Neural cell (in vitro differentiated cells): ENCODE measurements at regions not wholly inside any gene's neighbourhood (a gene's known extent, or its start where the extent isn't known, plus 50 kb on each side); places are given as distances from the start of the nearest gene placed in this dataset.

Source experiments
- H2AFZ ChIP-seq: fragments of 200-600, 300-800 bp; sonication (generic), shearing (Covaris generic); 2 replicates; pipeline ENCODE4 v1.6.0; 2014; ENCODE audit warnings: low read depth, mild to moderate bottlenecking, antibody characterized with exemption, low read length, moderate library complexity
- H3F3A ChIP-seq: fragments of 200-600 bp; shearing (Covaris generic); 2 replicates; pipeline ENCODE4 v1.6.1; 2016; ENCODE audit warnings: mild to moderate bottlenecking, moderate library complexity, mixed read lengths, antibody characterized with exemption, low read length; ENCODE audit not compliant: insufficient read depth, poor library complexity, severe bottlenecking
- H3K27ac ChIP-seq: fragments of 200-600, 300-800 bp; sonication (generic), shearing (Covaris generic); 2 replicates; pipeline ENCODE4 v1.5.1; 2014; ENCODE audit warnings: mild to moderate bottlenecking, low read length, moderate library complexity
- H3K27me3 ChIP-seq: fragments of 300-800, 200-600 bp; sonication (generic), shearing (Covaris generic); 2 replicates; pipeline ENCODE4 v1.6.0; 2014; ENCODE audit warnings: mild to moderate bottlenecking, low read depth, low read length, moderate library complexity; ENCODE audit not compliant: insufficient read depth
- H3K36me3 ChIP-seq: fragments of 300-800, 200-600 bp; sonication (generic), shearing (Covaris generic); 2 replicates; pipeline ENCODE4 v1.5.1; 2014; ENCODE audit warnings: mild to moderate bottlenecking, antibody characterized with exemption, low read length, moderate library complexity; ENCODE audit not compliant: insufficient read depth
- H3K4me2 ChIP-seq: fragments of 300-800, 200-600 bp; sonication (generic), shearing (Covaris generic); 2 replicates; pipeline ENCODE4 v1.6.0; 2014; ENCODE audit warnings: mild to moderate bottlenecking, low read length
- H3K4me3 ChIP-seq: fragments of 300-800, 200-600 bp; sonication (generic), shearing (Covaris generic); 2 replicates; pipeline ENCODE4 v1.5.1; 2014; ENCODE audit warnings: mild to moderate bottlenecking, low read length, moderate library complexity
- H3K79me2 ChIP-seq: fragments of 200-600 bp; shearing (Covaris generic); replicated peaks from 2 replicates; pipeline ENCODE4 v1.6.0; 2014; ENCODE audit warnings: mild to moderate bottlenecking, low read length, moderate library complexity; ENCODE audit not compliant: insufficient read depth
- H3K9ac ChIP-seq: fragments of 300-800, 200-600 bp; sonication (generic), shearing (Covaris generic); 2 replicates; pipeline ENCODE4 v1.6.1; 2016; ENCODE audit warnings: mild to moderate bottlenecking, low read length, mixed read lengths
- H3K9me2 ChIP-seq: fragments of 200-600 bp; shearing (Covaris generic); 2 replicates; pipeline ENCODE4 v1.6.1; 2016; ENCODE audit warnings: mild to moderate bottlenecking, low read length, mixed read lengths; ENCODE audit not compliant: insufficient read depth
- H3K9me3 ChIP-seq: fragments of 200-600, 300-800 bp; sonication (generic), shearing (Covaris generic); 2 replicates; pipeline ENCODE4 v1.6.1; 2016; ENCODE audit warnings: mild to moderate bottlenecking, mixed run types, low read length, moderate library complexity, mixed read lengths
- H4K20me1 ChIP-seq: fragments of 200-600 bp; shearing (Covaris generic); 2 replicates; pipeline ENCODE4 v1.6.1; 2016; ENCODE audit warnings: mild to moderate bottlenecking, mixed run types; ENCODE audit not compliant: insufficient read depth
- EP300 ChIP-seq: fragments of 450-650 bp; conservative IDR thresholded peaks from 2 replicates; pipeline ENCODE4 v1.6.1; 2014; ENCODE audit warnings: antibody characterized with exemption, mild to moderate bottlenecking, moderate library complexity; ENCODE audit not compliant: poor library complexity, severe bottlenecking
- EZH2 ChIP-seq: fragments of 200-600, 300-800 bp; shearing (Covaris generic), sonication (generic); IDR thresholded peaks from 2 replicates; pipeline ENCODE4 v1.6.1; 2014; ENCODE audit warnings: antibody characterized with exemption, low read length, borderline replicate concordance, mild to moderate bottlenecking; ENCODE audit not compliant: insufficient read depth, poor library complexity, severe bottlenecking
- MXI1 ChIP-seq: fragments of 450-650 bp; conservative IDR thresholded peaks from 2 replicates; pipeline ENCODE4 v1.6.1; 2014; ENCODE audit warnings: antibody characterized with exemption, mild to moderate bottlenecking; ENCODE audit not compliant: poor library complexity, severe bottlenecking
- POLR2AphosphoS5 ChIP-seq: IDR thresholded peaks from 2 replicates; pipeline ENCODE4 v1.6.1; 2012
- RAD21 ChIP-seq: fragments of 450-650 bp; conservative IDR thresholded peaks from 2 replicates; pipeline ENCODE4 v1.6.1; 2014; ENCODE audit warnings: antibody characterized with exemption, mild to moderate bottlenecking, moderate library complexity
- SMC3 ChIP-seq: fragments of 450-650 bp; conservative IDR thresholded peaks from 2 replicates; pipeline ENCODE4 v1.6.1; 2014; ENCODE audit warnings: antibody characterized with exemption, mild to moderate bottlenecking, moderate library complexity; ENCODE audit not compliant: poor library complexity
- TAF1 ChIP-seq: IDR thresholded peaks from 2 replicates; pipeline ENCODE4 v1.6.1; 2012; ENCODE audit warnings: low read depth
- TF ChIP-seq, protein P1 (sequence below): IDR thresholded peaks from 2 replicates; pipeline ENCODE4 v1.6.1; 2012; ENCODE audit warnings: borderline replicate concordance
- TF ChIP-seq, protein P2 (sequence below): fragments of 450-650 bp; IDR thresholded peaks from 2 replicates; pipeline ENCODE4 v1.5.1; 2014; ENCODE audit warnings: antibody characterized with exemption, mild to moderate bottlenecking, moderate library complexity; ENCODE audit not compliant: poor library complexity, severe bottlenecking

DNA sequence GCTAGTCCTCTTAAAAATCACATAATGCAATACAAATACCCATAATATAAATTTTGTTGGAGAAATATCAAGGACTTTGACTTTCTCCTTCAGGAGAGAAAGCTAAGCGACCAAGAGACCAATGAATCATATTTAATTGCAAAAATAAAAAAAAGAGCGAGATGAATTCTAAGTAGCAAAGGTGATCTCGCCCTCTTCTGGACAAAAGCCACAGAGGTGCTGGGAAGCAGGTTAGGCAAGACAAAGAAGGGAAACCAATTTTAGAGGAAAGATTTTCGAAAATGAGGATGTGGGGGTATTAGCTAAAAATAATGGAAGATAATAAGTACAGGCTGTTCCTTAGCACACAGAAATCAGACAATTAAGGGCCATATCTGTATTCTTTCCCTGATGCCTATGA lies 111.4 kb upstream of the PLAAT1 start:
- Histone ChIP-seq H3K27ac (no peak overlapping the region), H2AFZ (no peak overlapping the region), H4K20me1 (no peaks in the 10 kb centered on the region), H3K4me2 (no peak overlapping the region), H3K9ac (no peak overlapping the region), H3K9me2 (no peaks in the 10 kb centered on the region), H3K79me2 (no peaks in the 10 kb centered on the region), H3F3A (no peaks in the 10 kb centered on the region), H3K36me3 (no peaks in the 10 kb centered on the region), H3K27me3 (no peaks in the 10 kb centered on the region), H3K9me3 (no peaks in the 10 kb centered on the region), H3K4me3 (no peak overlapping the region)
- TF ChIP-seq RAD21 = no peak
- TF ChIP-seq, protein P1, sequence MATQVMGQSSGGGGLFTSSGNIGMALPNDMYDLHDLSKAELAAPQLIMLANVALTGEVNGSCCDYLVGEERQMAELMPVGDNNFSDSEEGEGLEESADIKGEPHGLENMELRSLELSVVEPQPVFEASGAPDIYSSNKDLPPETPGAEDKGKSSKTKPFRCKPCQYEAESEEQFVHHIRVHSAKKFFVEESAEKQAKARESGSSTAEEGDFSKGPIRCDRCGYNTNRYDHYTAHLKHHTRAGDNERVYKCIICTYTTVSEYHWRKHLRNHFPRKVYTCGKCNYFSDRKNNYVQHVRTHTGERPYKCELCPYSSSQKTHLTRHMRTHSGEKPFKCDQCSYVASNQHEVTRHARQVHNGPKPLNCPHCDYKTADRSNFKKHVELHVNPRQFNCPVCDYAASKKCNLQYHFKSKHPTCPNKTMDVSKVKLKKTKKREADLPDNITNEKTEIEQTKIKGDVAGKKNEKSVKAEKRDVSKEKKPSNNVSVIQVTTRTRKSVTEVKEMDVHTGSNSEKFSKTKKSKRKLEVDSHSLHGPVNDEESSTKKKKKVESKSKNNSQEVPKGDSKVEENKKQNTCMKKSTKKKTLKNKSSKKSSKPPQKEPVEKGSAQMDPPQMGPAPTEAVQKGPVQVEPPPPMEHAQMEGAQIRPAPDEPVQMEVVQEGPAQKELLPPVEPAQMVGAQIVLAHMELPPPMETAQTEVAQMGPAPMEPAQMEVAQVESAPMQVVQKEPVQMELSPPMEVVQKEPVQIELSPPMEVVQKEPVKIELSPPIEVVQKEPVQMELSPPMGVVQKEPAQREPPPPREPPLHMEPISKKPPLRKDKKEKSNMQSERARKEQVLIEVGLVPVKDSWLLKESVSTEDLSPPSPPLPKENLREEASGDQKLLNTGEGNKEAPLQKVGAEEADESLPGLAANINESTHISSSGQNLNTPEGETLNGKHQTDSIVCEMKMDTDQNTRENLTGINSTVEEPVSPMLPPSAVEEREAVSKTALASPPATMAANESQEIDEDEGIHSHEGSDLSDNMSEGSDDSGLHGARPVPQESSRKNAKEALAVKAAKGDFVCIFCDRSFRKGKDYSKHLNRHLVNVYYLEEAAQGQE = no peak
- TF ChIP-seq POLR2AphosphoS5 = no peak
- TF ChIP-seq EZH2 = no peak
- TF ChIP-seq SMC3 = no peak
- no peak for TF ChIP-seq TAF1
- no peak for TF ChIP-seq EP300
- TF ChIP-seq, protein P2, sequence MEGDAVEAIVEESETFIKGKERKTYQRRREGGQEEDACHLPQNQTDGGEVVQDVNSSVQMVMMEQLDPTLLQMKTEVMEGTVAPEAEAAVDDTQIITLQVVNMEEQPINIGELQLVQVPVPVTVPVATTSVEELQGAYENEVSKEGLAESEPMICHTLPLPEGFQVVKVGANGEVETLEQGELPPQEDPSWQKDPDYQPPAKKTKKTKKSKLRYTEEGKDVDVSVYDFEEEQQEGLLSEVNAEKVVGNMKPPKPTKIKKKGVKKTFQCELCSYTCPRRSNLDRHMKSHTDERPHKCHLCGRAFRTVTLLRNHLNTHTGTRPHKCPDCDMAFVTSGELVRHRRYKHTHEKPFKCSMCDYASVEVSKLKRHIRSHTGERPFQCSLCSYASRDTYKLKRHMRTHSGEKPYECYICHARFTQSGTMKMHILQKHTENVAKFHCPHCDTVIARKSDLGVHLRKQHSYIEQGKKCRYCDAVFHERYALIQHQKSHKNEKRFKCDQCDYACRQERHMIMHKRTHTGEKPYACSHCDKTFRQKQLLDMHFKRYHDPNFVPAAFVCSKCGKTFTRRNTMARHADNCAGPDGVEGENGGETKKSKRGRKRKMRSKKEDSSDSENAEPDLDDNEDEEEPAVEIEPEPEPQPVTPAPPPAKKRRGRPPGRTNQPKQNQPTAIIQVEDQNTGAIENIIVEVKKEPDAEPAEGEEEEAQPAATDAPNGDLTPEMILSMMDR = no peak

DNA sequence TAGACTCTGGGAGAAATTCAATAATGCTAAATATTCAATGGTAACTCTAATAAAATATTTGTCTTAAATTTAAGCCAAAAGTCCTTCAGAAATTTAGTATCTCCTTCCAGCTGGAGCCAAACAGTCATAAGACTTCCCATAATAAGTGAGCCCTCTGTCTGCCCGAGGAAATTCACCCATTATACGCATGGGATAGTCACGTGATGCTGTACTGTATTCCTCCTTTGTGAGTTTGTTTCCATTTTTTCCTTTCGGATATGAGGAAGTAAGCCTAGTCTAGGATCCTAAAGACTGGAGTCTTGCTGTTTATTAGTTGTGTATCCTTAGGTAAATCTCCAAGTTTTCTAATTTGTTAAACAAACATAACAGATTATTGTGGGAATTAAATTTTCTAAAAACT lies 110.4 kb upstream of the PLAAT1 start:
- no peaks in the 10 kb centered on the region for H3K36me3 ChIP-seq
- no peak overlapping the region for H3K9ac ChIP-seq
- no peak overlapping the region for H3K4me2 ChIP-seq
- H4K20me1 ChIP-seq = no peaks in the 10 kb centered on the region
- H3K27me3 ChIP-seq = no peaks in the 10 kb centered on the region
- H3K27ac ChIP-seq = no peak overlapping the region
- H3K4me3 ChIP-seq = no peak overlapping the region
- no peak overlapping the region for H2AFZ ChIP-seq
- no peaks in the 10 kb centered on the region for H3K9me3 ChIP-seq
- TF ChIP-seq POLR2AphosphoS5 (no peak), RAD21 (no peak), MXI1 (no peak), EP300 (no peak), EZH2 (no peak)
- TF ChIP-seq, protein P2 = no peak
- H3K79me2 ChIP-seq = no peaks in the 10 kb centered on the region
- no peaks in the 10 kb centered on the region for H3F3A ChIP-seq
- H3K9me2 ChIP-seq = no peaks in the 10 kb centered on the region
